K562 (cell line): ENCODE measurements at regions not wholly inside any gene's neighbourhood (a gene's known extent, or its start where the extent isn't known, plus 50 kb on each side); places are given as distances from the start of the nearest gene placed in this dataset.

ENCODE experiments used
- CREBBP ChIP-seq: IDR thresholded peaks from one replicate; pipeline ENCODE4 v1.6.1; 2012; ENCODE audit warnings: low read depth, mild to moderate bottlenecking, control low read depth, inconsistent platforms, low read length
- FOXJ3 ChIP-seq: sonication (generic); formaldehyde crosslinking; IDR thresholded peaks from 2 replicates; pipeline ENCODE4 v1.4.0; 2020; ENCODE audit warnings: mild to moderate bottlenecking, missing genetic modification reagents
- MCM5 ChIP-seq: fragments of 450-650 bp; IDR thresholded peaks from 2 replicates; pipeline ENCODE4 v1.6.1; 2016; ENCODE audit warnings: low read depth
- MTA1 ChIP-seq: fragments of 450-650 bp; IDR thresholded peaks from 2 replicates; pipeline ENCODE4 v1.6.1; 2017; ENCODE audit warnings: borderline replicate concordance
- PCBP2 ChIP-seq: fragments of 200-400 bp; formaldehyde crosslinking; IDR thresholded peaks from 2 replicates; pipeline ENCODE4 v1.6.1; 2018; ENCODE audit warnings: low read length, low read depth, mild to moderate bottlenecking, moderate library complexity; ENCODE audit not compliant: poor library complexity, severe bottlenecking
- POLR3G ChIP-seq: IDR thresholded peaks from 2 replicates; pipeline ENCODE4 v1.6.1; 2011; ENCODE audit not compliant: insufficient read length, insufficient replicate concordance; ENCODE audit errors: extremely low read depth
- RBM25 ChIP-seq: fragments of 200-400 bp; formaldehyde crosslinking; IDR thresholded peaks from 2 replicates; pipeline ENCODE4 v1.6.1; 2018; ENCODE audit warnings: low read length, low read depth, moderate library complexity; ENCODE audit not compliant: severe bottlenecking
- ZKSCAN1 ChIP-seq: fragments of 150-350 bp; IDR thresholded peaks from 2 replicates; pipeline ENCODE4 v1.6.1; 2016; ENCODE audit warnings: low read depth, low read length
- ZNF695 ChIP-seq: fragments of 450-650 bp; formaldehyde crosslinking; IDR thresholded peaks from 2 replicates; pipeline ENCODE4 v1.4.0; 2020; ENCODE audit warnings: mild to moderate bottlenecking, moderate library complexity
- TF ChIP-seq, protein P1 (sequence below): fragments of 250-450 bp; sonication (Bioruptor Pico); IDR thresholded peaks from 2 replicates; pipeline ENCODE4 v1.8.0; 2021; ENCODE audit warnings: borderline replicate concordance, mild to moderate bottlenecking, moderate library complexity; ENCODE audit not compliant: poor library complexity, severe bottlenecking
- TF ChIP-seq, protein P2 (sequence below): sonication (generic); formaldehyde crosslinking; IDR thresholded peaks from 2 replicates; pipeline ENCODE4 v1.8.0; 2023; ENCODE audit warnings: missing genetic modification reagents, mild to moderate bottlenecking, borderline replicate concordance

DNA sequence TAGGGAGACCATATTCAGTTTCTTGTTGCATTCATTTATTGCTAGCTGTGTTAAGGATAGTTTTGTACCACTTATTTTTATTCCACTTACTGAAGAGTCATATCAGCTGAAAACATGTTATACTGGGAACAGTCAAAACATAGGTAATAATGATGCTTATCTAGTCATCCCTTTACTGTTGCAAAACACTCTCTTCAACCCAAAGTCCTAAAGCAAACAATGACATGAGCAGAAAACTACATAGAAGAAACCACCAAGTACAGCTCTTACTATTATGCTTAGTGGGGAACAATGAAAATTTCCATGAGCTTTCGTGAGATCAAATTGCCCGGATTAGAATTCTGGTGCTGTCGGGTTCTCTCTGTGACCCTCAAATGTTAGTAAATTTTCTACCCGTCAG is 681.4 kb downstream of the NR2F1-AS1 start (continued):
- TF ChIP-seq, protein P1, sequence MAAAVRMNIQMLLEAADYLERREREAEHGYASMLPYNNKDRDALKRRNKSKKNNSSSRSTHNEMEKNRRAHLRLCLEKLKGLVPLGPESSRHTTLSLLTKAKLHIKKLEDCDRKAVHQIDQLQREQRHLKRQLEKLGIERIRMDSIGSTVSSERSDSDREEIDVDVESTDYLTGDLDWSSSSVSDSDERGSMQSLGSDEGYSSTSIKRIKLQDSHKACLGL (CRISPR knock-in tag) = no peak
- TF ChIP-seq FOXJ3 = no peak
- TF ChIP-seq, protein P2, sequence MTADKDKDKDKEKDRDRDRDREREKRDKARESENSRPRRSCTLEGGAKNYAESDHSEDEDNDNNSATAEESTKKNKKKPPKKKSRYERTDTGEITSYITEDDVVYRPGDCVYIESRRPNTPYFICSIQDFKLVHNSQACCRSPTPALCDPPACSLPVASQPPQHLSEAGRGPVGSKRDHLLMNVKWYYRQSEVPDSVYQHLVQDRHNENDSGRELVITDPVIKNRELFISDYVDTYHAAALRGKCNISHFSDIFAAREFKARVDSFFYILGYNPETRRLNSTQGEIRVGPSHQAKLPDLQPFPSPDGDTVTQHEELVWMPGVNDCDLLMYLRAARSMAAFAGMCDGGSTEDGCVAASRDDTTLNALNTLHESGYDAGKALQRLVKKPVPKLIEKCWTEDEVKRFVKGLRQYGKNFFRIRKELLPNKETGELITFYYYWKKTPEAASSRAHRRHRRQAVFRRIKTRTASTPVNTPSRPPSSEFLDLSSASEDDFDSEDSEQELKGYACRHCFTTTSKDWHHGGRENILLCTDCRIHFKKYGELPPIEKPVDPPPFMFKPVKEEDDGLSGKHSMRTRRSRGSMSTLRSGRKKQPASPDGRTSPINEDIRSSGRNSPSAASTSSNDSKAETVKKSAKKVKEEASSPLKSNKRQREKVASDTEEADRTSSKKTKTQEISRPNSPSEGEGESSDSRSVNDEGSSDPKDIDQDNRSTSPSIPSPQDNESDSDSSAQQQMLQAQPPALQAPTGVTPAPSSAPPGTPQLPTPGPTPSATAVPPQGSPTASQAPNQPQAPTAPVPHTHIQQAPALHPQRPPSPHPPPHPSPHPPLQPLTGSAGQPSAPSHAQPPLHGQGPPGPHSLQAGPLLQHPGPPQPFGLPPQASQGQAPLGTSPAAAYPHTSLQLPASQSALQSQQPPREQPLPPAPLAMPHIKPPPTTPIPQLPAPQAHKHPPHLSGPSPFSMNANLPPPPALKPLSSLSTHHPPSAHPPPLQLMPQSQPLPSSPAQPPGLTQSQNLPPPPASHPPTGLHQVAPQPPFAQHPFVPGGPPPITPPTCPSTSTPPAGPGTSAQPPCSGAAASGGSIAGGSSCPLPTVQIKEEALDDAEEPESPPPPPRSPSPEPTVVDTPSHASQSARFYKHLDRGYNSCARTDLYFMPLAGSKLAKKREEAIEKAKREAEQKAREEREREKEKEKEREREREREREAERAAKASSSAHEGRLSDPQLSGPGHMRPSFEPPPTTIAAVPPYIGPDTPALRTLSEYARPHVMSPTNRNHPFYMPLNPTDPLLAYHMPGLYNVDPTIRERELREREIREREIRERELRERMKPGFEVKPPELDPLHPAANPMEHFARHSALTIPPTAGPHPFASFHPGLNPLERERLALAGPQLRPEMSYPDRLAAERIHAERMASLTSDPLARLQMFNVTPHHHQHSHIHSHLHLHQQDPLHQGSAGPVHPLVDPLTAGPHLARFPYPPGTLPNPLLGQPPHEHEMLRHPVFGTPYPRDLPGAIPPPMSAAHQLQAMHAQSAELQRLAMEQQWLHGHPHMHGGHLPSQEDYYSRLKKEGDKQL (CRISPR knock-in tag) = no peak
- TF ChIP-seq RBM25 = no peak
- no peak for TF ChIP-seq PCBP2
- TF ChIP-seq ZKSCAN1 = no peak
- TF ChIP-seq MTA1 = no peak
- TF ChIP-seq POLR3G = no peak
- TF ChIP-seq MCM5 = no peak
- TF ChIP-seq CREBBP = no peak
- no peak for TF ChIP-seq ZNF695 (CRISPR knock-in tag)
